VCaP (cell line): ENCODE measurements at regions not wholly inside any gene's neighbourhood (a gene's known extent, or its start where the extent isn't known, plus 50 kb on each side); places are given as distances from the start of the nearest gene placed in this dataset.
"Not testable (repeated sequence)": the region's sequence is repeated elsewhere in the genome, so short reads cannot be mapped to it uniquely, and the experiment has no call there.

Source experiments
- H3K27ac ChIP-seq: fragments of 450-650 bp; 2 replicates; pipeline ENCODE4 v1.5.1; 2017
- TF ChIP-seq, protein P1 (sequence below): fragments of 450-650 bp; conservative IDR thresholded peaks from 2 replicates; pipeline ENCODE4 v1.5.1; 2017; ENCODE audit warnings: mild to moderate bottlenecking, moderate library complexity

DNA sequence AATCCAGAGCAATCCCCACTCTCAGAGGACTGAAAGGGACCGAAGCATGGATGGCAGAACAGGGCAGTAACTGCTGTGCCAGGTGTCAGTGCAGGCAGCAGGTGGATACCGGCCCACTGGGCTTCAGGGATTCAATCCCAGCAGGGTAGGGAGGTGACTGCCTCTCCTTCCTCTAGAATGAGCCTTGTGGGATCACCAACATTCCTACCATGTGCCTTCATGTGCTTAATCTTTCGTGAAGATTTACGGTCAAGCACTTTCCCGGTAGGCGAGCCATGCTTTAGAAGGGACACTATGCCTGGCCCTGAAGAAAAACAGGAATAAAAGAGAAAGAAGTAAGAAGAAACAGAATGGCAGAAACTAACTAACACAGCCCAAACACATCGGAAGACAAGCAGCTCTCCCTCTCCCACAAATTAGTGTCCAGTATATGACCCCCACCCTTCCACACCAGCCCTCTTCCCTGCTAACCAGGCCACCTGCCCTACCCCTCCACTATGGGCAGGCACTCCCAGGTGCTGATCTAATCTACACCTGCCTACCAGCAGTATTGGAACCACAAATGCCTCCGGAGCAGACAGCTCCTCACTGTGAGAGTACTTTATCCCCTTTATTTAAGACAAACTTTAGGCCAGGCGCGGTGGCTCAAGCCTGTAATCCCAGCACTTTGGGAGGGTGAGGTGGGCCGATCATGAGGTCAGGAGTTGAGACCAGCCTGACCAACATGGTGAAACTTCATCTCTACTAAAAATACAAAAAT is 162.5 kb downstream of the NUFIP1 start:
- H3K27ac ChIP-seq: peak overlapping the region; percentile 33; the same call in 1 of the 2 replicates
- TF ChIP-seq, protein P1, sequence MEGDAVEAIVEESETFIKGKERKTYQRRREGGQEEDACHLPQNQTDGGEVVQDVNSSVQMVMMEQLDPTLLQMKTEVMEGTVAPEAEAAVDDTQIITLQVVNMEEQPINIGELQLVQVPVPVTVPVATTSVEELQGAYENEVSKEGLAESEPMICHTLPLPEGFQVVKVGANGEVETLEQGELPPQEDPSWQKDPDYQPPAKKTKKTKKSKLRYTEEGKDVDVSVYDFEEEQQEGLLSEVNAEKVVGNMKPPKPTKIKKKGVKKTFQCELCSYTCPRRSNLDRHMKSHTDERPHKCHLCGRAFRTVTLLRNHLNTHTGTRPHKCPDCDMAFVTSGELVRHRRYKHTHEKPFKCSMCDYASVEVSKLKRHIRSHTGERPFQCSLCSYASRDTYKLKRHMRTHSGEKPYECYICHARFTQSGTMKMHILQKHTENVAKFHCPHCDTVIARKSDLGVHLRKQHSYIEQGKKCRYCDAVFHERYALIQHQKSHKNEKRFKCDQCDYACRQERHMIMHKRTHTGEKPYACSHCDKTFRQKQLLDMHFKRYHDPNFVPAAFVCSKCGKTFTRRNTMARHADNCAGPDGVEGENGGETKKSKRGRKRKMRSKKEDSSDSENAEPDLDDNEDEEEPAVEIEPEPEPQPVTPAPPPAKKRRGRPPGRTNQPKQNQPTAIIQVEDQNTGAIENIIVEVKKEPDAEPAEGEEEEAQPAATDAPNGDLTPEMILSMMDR: no peak

DNA sequence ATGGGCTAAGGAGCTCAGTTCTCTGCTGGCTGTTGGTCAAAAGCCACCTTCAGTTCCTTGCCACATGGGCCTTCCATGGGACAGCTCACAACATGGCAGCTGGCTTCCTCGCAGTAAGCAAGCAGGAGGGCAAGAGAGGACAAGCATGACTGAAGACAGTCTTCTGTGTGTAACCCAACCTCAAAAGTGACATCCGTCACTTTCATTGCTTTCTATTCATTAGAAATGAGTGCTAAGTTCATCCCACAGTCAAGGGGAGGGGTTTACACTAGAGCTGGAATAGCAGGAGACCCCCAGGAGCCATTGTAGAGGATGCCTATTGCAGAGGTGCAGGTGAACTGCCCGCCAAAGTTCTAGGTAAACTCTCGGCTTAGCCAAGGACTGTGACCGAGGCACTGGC is 163.3 kb downstream of the NUFIP1 start:
- TF ChIP-seq, protein P1: no peak

DNA sequence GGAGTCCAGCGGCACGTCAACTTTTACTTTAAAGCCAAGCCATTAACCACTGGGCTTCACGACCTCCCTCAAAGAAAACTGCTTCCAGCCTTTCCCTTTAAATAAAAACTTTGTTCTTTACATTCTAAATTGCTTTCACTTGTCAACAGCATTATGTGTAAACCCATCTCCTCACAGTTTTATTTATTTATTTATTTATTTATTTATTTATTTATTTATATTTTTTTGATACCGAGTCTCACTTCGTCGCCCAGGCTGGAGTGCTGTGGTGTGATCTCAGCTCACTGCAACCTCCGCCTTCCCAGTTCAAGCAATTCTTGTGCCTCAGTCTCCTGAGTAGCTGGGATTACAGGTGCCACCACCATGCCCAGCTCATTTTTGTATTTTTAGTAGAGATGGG is 165.7 kb downstream of the NUFIP1 start:
- H3K27ac ChIP-seq: not testable (repeated sequence)

More for the DNA sequence above, 163.3 kb downstream of the NUFIP1 start:
- peak overlapping the region; percentile 33; the same call in 1 of the 2 replicates for H3K27ac ChIP-seq

DNA sequence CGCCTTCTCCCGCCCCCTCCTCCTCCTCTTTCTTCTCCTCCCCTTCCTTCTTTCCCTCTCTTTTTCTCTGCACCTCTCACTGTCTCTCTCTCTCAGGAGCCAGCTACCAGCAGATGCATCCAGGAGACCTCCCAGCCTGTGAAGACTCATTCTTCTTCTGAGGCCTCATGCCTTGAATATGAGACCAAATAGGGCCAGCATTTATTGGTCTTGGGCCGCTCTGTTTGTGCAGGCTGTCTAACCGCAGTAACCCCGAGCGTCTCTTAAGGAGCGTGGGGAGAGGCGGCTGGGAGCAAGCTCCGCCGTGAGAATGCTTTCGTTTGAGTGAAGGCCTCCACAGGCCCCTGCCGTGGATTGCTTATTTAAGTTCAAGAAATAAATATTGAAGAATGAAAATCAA is 167.0 kb downstream of the NUFIP1 start:
- H3K27ac ChIP-seq: no peak overlapping the region
- TF ChIP-seq, protein P1: no peak

DNA sequence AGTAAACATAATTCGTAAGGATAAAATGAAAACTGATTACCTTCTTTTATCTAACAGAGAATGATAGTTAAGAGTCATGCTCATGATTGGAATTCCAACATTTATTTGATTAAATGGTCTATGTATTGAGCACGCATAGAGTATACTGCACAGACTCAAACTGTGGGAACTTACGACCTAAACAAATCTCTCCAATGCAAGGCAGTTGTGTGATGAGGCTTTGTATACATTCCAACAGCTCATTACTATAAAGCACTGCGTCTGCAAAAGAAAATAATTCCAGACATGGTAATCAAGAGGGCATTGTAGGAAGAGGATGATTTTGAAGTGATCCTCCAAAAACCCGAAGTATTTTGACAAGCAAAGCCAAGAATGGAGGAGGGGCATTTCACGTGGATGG is 169.5 kb downstream of the NUFIP1 start:
- no peak overlapping the region for H3K27ac ChIP-seq
- TF ChIP-seq, protein P1: no peak

DNA sequence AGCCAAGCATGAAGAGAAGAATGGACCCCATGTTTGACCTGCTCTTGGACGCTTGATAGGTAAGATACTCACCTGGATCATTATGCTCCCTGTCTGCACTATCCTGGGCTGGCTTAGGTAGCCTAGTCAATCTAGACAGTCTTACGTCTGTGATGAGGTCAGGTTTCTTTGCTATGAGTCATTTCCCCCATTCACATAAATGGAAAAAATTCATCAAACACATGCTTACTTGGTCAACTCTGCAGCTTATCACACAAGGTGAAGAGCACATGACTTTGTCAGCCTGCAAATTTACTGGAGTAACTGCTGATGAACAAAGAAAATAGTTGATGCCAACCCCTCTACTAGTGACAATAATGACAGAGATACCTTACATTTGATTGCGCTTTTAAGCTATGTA is 170.0 kb downstream of the NUFIP1 start:
- TF ChIP-seq, protein P1: no peak
- no peak overlapping the region for H3K27ac ChIP-seq

DNA sequence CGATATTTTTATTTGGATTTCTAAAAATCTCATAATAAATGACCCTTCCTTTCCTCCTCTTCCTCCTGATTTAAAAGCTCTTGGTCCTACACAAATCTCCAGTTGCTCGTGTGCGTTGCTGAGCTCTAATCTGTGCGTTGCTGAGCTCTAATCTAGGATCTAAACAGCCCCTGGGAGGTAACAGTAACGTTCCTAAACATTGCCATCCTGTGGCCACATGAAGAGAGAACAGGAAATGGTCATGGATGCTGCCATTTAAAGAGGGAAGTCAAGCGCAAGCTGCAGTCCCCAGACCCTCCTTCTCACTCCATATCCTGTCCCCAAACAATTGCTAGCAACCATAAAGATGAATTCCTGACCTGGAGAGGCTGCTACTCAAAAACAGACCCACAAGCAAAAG is 170.8 kb downstream of the NUFIP1 start:
- no peak overlapping the region for H3K27ac ChIP-seq
- TF ChIP-seq, protein P1: no peak

DNA sequence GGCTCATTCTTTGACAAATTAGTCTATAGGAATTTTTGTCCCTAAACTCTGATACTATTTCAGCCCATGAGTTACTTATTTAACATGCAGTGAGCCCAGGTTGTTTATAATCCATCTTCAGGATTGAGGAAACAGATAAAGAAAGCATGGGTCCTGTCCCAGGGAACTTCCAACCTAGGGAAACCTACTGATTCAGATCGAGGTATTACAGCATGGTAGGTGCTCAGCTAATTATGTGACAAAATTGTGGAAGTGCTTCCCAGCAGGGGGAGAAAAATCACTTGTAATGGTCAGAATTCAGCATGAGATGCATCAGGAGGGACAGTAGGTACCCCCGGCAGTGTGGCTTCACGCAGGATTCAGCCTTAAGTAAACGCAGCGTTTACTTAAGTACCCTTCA is 171.3 kb downstream of the NUFIP1 start:
- H3K27ac ChIP-seq: no peak overlapping the region
- TF ChIP-seq, protein P1: no peak
